Adrenal gland (tissue), 5 donors: ENCODE measurements at regions not wholly inside any gene's neighbourhood (a gene's known extent, or its start where the extent isn't known, plus 50 kb on each side); places are given as distances from the start of the nearest gene placed in this dataset.

Experiments
- POLR2A ChIP-seq, 2 donors: fragments of 450-650 bp; IDR thresholded peaks; one replicate each; pipeline ENCODE4 v1.6.1; 2017; ENCODE audit warnings: antibody characterized with exemption in 2 of 2, mild to moderate bottlenecking in 2 of 2, moderate library complexity in 1 of 2
- TF ChIP-seq, protein P1 (sequence below), 6 experiments: fragments of 450-650 bp in 4 of 6; fragments of 200-600 bp in 2 of 6; sonication (generic) in 1 of 6; IDR thresholded peaks; 1 replicate in 5 of 6; 2 replicates in 1 of 6; pipeline versions ENCODE4 v1.5.1 to v1.8.0; 2016 to 2021; ENCODE audit warnings: antibody characterized with exemption in 6 of 6, mild to moderate bottlenecking in 2 of 6, moderate library complexity in 1 of 6
- donor health status: DM: no; HTN: no; CAD: no.

DNA sequence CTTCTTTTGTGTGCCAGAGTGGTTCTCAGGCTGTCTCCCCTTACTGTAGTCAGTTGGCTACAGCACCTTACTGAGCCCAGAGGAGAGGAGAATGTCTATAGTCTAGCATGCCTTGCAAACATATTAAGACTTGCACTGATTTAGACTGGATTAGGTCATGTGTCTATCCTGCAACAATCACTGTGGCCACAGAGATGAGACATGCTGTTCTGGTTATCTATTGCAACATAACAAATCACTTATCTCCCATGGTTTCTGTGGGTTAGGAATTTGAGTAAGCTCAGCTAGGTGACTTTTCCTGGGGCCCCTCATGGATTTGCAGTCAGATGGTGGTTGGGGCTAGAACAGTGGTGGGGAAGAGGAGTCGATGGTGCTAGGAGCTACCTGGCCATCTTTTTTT, 261.3 kb downstream of the SOD2 start:
- TF ChIP-seq, protein P1, sequence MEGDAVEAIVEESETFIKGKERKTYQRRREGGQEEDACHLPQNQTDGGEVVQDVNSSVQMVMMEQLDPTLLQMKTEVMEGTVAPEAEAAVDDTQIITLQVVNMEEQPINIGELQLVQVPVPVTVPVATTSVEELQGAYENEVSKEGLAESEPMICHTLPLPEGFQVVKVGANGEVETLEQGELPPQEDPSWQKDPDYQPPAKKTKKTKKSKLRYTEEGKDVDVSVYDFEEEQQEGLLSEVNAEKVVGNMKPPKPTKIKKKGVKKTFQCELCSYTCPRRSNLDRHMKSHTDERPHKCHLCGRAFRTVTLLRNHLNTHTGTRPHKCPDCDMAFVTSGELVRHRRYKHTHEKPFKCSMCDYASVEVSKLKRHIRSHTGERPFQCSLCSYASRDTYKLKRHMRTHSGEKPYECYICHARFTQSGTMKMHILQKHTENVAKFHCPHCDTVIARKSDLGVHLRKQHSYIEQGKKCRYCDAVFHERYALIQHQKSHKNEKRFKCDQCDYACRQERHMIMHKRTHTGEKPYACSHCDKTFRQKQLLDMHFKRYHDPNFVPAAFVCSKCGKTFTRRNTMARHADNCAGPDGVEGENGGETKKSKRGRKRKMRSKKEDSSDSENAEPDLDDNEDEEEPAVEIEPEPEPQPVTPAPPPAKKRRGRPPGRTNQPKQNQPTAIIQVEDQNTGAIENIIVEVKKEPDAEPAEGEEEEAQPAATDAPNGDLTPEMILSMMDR (IDR thresholded peaks at IDR 0.05): no peak
- TF ChIP-seq POLR2A (IDR thresholded peaks at IDR 0.05): no peak
